GM19043 (cell line): ENCODE measurements at regions not wholly inside any gene's neighbourhood (a gene's known extent, or its start where the extent isn't known, plus 50 kb on each side); places are given as distances from the start of the nearest gene placed in this dataset.
"Not testable (repeated sequence)": the region's sequence is repeated elsewhere in the genome, so short reads cannot be mapped to it uniquely, and the experiment has no call there.

Experiments used
- ATAC-seq: cut with Tn5 transposase; IDR thresholded peaks from one replicate; pipeline ENCODE4 v1.9.1; 2021; ENCODE audit warnings: low read depth; ENCODE audit not compliant: unreplicated experiment

DNA sequence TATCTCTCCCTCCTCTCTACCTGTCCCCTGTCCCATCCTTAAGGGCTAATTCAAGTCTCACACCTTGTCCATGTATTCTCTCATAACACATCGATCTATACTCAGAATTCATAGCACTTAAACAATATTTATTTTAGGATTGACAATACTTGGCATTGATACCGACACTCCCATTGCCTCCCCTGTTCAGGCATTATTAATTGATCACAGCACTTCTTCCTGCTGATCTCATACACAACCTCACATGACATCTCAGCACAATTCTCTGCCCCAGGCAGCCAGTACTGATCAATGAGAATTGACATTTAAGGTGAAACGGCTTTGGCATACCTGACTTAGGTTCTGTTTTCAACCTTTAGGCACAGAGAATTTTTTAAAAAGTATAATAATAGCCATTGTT, 582.4 kb upstream of the BRINP1 start:
- no peak for ATAC-seq

DNA sequence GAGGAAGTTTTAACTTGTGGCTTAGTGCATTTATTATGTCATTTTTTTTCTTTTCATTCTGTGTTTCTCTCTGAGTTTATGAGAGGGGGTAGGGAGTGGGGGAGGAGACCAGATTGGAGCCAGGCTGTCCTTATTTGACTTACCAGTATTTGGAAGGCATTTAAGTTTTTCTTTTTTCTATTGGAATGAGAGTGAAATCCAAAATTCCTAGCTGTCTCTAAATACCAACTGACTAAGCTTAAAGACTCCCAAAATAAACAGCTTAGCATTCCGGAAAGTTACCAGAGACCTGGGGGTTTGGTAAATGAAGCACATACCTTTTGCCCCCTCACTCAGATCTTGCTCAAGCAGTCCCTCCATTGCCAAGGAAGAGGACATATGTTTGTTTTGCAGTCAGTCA, 581.9 kb upstream of the BRINP1 start:
- no peak for ATAC-seq

DNA sequence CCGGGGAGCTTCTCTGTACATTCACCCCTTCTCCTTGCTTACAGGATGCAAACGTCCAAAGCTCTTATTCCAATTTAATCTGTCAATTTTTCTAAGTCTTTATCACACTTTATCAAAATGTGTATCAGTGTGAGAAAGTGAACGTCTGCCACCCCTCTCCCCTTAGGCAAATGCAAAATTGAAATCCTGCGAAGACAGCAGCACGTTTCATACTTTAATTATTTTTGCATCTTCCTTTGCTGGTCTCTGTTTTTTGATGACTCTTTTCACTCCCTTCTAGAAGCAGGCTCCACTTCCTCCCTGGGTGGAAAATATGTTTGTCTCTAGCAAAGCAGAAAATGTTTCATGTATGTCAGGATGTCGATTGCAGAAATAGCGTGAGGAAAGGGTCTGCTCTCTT, 576.5 kb upstream of the BRINP1 start:
- no peak for ATAC-seq

DNA sequence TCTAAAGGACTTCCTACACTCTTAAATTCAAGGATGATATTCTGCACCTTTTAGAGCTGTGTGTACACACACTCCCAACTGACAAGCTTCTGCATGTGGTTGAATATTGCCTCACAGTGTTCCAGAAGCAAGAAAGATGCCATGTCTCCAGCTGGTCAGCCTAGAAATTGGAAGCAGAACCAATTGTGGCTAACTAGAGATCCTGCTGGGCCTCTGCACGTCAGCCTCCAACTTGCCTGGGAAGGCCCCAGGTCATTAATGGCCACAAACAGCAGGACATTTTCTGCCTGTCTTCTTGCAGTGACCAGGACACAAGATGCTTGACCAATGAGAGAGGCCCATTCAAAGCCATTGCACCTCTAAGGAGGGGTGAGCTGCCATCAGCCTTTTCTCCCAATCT, 571.9 kb upstream of the BRINP1 start:
- no peak for ATAC-seq

DNA sequence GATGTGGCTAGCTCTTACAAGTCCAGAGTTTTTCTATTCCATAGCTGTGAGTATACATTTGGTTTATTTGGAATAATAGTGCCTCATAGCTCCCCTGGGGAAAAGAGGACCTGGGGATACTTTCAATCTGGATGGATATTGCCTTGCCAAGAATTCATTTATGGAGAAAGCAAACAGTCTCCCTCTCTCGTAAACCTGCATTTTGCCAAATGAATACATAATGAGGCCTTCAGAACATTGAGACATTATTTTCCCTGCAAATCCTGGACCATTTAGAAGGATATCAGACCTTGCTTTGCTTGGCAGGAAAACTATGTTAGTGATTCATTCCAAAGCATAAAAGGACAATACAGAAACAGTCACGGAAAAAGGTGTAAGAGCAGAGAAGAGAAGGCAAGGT, 569.6 kb upstream of the BRINP1 start:
- no peak for ATAC-seq

DNA sequence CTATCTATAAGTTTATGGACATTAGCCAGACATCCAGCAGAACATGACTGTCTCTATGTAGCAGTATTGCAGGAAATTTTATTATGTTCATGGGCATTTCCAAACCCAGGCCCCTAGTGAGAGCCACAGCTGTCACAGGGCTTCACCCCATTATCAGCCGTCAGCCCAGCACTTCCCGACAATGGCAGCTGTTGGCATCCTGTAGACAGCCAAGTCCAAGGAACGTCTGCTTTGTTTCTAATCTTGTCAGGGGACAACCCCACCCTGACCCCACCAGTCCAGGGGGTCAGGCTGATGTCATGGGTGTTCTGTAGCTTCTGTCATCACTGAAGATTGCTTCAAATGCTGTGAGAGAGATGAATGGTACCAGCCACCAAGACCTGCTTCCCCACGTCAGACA, 565.3 kb upstream of the BRINP1 start:
- no peak for ATAC-seq

DNA sequence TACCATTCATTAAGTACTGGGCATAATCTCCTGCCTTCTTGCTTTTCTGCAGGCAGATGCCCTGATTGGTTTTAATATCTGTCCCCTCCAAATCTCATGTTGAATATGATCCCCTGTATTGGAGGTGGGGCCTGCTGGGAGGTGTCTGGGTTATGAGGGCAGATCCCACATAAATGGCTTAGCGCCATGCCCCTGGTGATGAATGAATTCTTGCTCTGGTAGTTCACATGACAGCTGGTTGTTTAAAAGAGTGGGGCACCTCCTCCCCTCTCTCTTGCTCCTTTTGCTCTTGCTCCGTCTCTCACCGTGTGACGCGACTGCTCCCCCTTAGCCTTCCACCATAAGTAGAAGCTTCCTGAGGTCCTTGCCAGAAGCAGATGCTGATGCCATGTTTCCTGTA, 564.0 kb upstream of the BRINP1 start:
- no peak for ATAC-seq

DNA sequence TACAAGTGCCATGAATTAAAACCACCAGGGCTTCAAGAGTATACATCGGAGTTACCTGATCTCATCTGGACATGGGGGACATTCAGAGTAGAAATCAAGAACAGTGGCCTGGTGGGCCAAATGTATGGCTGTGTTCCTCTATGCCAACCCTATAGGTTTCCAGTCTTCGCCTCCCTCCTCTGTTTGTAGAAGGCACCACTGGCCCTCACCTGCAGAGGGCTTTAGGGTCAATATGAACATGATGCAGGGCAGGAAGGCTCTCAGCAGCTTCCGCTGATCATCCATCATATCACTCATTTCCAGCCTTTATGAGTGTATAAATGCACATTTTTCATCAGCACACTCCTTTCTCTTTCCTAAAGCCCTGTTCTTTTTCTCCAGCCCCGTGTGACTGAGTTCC, 555.5 kb upstream of the BRINP1 start:
- ATAC-seq: no peak

DNA sequence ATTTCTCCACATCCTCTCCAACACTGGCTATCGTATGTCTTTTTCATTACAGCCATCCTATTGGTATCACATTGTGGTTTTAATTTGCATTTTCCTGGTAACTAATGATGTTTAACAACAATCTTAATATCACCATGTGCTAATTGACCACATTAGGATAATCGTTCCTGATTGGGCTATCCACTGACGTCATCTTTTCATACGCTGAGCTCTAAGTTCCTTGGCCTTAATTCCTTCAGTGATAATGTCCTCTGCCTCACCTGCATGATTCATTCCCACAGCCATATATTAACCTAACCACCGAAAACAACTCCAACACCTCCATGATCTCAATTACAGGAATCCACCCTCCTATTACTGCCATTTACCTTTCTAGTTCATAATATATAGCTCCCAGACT, 547.9 kb upstream of the BRINP1 start:
- ATAC-seq: no peak

DNA sequence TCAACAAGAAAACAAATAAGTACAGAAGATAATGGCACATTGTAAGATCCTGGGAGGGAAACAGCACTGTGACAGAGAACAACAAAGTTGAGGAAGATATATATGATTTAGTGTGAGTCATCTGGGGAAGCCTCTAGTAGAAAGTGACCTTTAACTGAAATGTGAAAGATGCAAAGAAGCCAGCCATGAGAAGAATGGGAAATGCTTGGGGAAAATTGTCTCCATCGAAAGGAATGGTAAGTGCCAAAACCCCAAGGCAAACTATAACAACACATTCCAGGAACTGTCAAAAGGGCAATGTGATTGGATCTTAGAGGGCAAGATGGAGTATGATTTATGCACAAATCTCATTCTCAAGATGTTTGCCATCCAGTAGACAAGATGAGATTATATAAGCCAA, 537.8 kb upstream of the BRINP1 start:
- no peak for ATAC-seq

DNA sequence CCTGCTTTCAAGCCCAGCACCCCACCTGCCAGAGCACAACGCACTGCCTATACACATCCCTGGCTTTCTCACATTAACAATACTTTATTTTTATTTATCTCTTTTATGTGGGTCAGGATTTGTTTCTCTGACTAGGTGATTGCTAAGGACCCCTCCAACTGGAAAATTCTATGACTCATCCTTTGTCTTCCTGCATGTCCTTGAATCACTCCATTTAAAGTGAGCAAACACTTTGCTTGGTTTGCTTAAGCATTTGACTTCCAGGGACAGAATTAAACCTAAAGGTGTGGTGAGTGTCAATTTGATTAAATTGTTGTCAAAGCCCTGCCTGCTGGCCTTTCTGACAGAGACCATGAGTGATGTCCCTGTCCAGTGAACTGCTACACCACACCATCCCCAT, 536.5 kb upstream of the BRINP1 start:
- ATAC-seq: no peak

DNA sequence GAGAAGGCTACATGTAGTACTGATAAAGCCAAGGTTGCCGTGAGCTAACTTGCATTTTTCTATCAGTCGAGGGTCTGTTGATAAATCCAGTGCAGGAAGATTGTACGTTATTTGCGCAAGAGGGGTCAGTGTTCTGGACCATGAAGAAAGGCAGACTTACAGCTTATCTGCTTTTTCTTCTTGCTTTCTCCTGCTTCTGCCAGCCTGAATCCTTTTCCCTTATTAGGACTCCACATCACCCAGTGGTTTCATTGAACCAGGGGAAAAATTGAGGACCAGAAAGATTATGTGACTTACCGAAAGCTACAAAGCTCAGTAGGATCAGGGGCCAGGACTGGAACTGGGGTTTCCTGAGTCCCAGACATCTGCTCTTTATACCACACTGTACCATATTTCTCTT, 534.6 kb upstream of the BRINP1 start:
- ATAC-seq: no peak

DNA sequence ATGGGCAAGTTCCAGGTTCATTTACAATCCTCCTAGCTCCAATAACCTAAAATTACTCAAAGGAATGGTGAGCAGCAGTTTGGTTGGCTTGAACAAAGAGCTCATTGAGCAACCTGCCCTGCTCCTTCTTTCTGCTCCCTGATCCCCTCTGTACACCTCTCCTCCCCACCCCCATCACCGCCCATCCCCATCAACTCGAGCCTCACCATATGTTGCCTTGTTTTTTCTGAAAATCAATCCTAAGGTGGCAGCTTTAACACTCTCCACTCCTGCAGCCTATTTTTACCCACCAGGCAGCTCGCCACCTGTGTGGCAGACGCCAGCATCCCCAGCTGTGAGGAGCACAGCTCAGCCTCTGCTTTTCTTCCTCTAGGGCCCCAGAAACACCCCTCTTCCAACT, 533.4 kb upstream of the BRINP1 start:
- no peak for ATAC-seq

DNA sequence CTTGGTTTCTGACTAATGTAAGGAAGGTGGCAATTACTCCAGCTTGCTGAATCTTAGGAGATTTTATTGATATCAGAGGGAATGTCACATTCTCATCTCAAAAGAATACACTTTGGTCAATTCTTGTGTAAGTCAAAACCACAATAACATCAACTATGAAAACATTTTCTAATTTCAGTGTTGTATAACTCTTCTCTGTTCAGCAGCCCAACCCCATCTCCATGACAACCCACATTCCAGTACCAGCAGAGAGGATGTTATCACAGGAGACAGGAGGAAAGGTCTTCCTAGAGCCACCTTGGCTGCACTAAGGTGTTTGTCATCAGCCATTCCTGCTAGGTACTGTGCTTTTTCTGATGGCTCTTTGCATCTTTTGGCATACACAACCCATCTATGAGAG, 529.1 kb upstream of the BRINP1 start:
- ATAC-seq: no peak

DNA sequence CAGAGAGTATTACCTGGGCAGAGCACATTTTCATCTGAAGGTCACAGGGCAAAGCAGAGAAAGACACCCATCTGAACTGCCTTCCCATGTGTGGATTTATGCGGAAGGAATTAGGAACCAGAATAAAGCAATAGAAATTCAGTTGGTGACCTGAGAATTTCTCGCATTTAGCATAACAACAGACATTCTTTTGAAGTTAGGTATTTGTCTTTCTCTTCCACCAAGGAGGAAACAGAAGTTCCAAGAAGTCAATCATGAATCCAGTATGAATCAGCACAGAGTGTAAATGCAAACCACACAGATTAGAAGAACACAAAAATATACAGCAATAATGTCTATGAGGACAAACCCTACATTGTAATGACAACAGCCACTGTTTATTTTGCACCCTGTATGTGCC, 515.2 kb upstream of the BRINP1 start:
- no peak for ATAC-seq

DNA sequence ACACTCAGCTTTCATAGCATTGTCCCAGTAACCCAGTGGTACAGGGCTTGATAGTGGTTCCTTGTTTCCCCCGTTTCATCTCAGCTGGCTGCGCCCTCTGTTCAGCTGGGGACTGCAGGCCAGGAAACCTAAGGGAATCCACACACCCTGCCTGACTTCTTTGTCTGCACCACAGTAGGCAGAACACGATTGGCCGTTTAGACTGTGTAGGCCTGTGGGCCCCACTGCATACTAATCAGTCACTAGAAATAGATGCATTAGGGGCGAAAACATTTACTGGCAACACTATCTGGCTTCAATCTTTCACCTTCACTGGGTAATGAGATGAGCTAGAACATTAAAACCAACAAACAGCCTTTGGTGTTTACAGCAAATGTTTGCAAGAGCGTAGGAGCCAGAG, 512.7 kb upstream of the BRINP1 start:
- no peak for ATAC-seq

DNA sequence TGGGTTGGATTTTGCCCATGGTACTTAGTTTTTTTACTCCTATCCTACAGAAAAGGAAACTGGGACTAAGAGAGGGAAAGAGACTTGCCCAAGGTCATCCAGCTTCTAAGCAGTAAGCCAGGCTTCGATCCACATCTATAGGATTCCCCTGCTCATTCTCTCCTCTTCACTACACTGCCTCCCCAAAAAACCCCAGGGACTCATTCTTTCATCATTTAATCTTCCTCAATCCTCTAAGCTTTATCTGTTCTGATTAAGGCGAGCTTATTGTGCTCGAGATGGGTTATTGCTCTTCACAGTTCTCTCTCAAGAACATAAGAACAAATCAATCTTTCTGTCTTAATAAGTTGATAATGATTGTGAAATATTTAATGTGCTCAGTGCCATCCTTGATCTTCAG, 511.1 kb upstream of the BRINP1 start:
- ATAC-seq: no peak

DNA sequence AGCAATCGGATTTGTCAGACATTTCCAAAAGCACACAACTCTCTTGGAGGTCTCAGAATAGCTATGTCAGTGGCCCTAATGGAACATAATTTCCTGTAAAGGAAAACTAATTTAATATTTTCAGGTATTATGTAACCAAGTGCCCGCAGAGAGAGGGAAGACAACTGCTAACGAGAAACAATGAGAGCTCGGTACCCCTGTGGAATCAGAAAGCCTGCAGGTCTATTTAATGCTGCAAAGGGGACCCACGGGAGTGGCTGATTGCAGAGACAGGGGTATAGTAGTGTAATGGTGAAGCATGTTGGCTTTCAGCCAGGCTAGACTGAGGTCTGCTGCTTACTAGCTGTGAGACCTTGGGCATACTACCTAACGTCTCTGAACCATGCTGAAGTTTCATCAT, 508.1 kb upstream of the BRINP1 start:
- ATAC-seq: no peak

DNA sequence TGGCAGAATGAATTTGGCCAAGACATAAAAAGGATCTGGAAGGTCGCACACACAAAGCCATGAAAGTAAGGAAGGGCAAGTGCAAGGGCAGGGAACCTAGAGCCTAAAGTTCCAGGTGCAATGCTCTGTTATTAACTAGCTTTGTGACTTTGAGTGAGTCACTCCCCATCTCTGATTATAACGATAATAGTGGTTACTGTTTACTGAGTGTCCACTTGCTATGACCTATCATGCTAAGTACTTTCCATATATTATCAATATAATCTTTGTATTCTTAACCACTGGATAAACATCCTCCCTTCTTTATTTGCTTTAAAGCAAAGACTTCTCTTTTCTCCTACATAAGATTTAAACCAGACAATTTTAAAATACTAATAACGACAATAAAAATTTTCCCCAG, 504.6 kb upstream of the BRINP1 start:
- no peak for ATAC-seq

DNA sequence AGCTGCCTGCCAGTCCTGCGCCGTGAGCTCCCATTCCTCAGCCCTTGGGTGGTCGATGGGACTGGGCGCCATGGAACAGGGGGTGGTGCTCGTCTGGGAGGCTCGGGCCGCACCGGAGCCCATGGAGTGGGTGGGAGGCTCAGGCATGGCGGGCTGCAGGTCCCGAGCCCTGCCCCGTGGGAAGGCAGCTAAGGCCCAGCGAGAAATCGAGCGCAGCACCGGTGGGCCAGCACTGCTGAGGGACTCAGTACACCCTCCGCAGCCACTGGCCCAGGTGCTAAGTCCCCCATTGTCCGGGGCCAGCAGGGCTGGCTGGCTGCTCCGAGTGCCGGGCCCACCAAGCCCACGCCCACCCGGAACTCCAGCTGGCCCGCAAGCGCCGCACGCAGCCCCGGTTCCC, 501.0 kb upstream of the BRINP1 start:
- not testable (repeated sequence) for ATAC-seq

DNA sequence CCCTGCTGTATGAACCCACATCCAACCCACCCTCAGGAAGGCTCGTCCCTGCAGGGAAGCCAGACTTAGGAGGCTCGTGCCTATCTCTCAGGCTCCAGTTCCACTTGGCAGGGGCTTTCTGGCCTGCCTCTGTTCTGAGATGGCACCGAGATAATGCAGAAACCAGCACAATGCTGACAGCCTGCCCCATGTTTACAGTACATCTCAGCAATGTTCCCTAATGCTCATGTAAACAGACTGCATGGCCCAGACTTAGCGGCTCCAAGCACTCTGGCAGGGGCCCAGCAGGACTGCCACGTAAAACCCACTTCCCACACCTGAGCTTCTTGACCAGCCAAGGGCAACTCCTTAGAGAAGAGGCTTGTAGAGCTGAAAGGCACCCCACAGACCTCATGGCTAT, 499.5 kb upstream of the BRINP1 start:
- no peak for ATAC-seq

DNA sequence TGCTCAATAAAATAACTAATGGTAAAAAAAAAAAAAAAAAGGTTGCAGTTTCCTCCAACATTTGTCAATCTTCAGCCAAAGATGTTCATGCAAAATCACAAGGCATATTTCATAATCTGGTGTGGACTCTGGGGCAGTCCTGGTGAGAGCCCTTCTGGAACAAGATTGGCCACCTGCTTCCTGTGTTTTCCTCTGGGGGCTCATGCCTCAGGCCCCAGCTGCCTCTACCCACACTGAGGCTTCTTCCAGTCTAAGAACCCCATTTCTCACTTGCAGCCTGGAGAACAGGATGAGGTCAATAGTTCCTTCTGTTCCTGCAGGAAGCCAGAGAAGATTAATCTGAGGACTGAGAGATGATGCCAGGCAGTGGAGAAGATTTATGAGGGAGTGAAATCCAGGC, 492.6 kb upstream of the BRINP1 start:
- no peak for ATAC-seq

DNA sequence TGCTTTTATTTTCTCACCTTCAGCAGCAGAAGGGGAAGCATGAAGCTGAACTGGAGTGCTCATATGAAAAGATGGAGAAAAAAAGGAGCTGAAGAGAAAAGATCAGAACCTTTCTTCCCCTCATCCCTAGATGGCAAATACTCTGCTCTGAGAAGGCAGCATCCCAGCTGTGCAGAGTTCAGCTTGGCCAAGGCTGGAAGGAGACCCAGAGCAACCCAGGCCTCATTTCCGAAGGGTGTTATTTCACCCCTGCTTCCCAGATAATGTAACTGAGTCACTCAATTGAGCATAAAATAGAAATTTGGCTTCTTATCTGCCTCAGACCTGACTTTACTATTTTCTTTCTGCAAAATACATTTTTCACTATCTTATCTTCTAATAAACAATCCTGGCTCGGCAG, 489.9 kb upstream of the BRINP1 start:
- no peak for ATAC-seq

DNA sequence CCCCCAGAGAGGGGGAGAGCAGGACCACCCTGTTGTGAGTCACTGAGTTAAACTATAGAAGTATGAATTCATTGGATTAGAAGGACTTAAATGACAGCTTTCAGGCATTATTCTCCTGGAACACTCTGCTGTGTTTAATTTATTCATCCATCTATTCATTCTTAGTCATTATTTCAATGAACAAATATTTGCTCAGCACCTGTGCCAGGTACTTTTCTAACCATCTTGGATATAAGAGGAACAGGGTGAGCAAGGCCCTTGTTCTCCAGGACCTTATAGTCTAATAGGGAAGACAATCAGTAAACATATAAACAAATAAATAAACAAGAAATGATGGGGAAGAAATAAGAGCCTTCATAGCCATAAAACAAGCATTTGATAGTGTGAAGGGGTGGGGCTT, 483.9 kb upstream of the BRINP1 start:
- ATAC-seq: no peak
